Stimulated activated CD8-positive, alpha-beta memory T cell treated with anti-CD3 and anti-CD28 coated beads, Interleukin-7, amount 100 ng/mL, for 48 hours (primary cell): ENCODE measurements at regions not wholly inside any gene's neighbourhood (a gene's known extent, or its start where the extent isn't known, plus 50 kb on each side); places are given as distances from the start of the nearest gene placed in this dataset.
"Not testable (repeated sequence)": the region's sequence is repeated elsewhere in the genome, so short reads cannot be mapped to it uniquely, and the experiment has no call there.

Source experiments
- DNase-seq, 2 donors: peaks; one replicate each; pipeline ENCODE4 v3.0.0-alpha.2; 2020; ENCODE audit warnings: low read depth in 1 of 2; ENCODE audit errors: extremely low read depth in 1 of 2

- no peak for DNase-seq
Observed at GRCh38 chr2:147170932-147171331, 673.9 kb upstream of the ACVR2A start.

GRCh38 chr2:147165697-147166382 is 679.0 kb upstream of the ACVR2A start:
- DNase-seq = no peak

GRCh38 chr2:147164563-147164962 is 680.3 kb upstream of the ACVR2A start:
- no peak for DNase-seq

GRCh38 chr2:147161746-147162145 is 683.1 kb upstream of the ACVR2A start:
- DNase-seq = no peak

GRCh38 chr2:147156970-147157369 is 687.9 kb upstream of the ACVR2A start:
- no peak for DNase-seq

GRCh38 chr2:147150241-147150635 is 694.6 kb upstream of the ACVR2A start:
- no peak for DNase-seq

GRCh38 chr2:147149575-147150240 is 695.1 kb upstream of the ACVR2A start:
- no peak for DNase-seq

GRCh38 chr2:147147802-147148201 is 697.0 kb upstream of the ACVR2A start:
- DNase-seq = no peak

GRCh38 chr2:147141930-147142329 is 702.9 kb upstream of the ACVR2A start:
- DNase-seq = no peak

GRCh38 chr2:147139732-147140131 is 705.1 kb upstream of the ACVR2A start:
- DNase-seq = not testable (repeated sequence)

- no peak for DNase-seq
Observed at GRCh38 chr2:147137711-147138110, 707.1 kb upstream of the ACVR2A start.

GRCh38 chr2:147135376-147135775 is 709.5 kb upstream of the ACVR2A start:
- no peak for DNase-seq

GRCh38 chr2:147133286-147133908 is 711.4 kb upstream of the ACVR2A start:
- DNase-seq = no peak

GRCh38 chr2:147125145-147125544 is 719.7 kb upstream of the ACVR2A start:
- DNase-seq = no peak

- DNase-seq = no peak
Observed at GRCh38 chr2:147122944-147123343, 721.9 kb upstream of the ACVR2A start.

GRCh38 chr2:147110962-147111361 is 733.9 kb upstream of the ACVR2A start:
- no peak for DNase-seq

GRCh38 chr2:147110317-147110716 is 734.5 kb upstream of the ACVR2A start:
- DNase-seq = no peak

GRCh38 chr2:147109291-147109690 is 735.5 kb upstream of the ACVR2A start:
- DNase-seq = no peak

GRCh38 chr2:147108548-147108947 is 736.3 kb upstream of the ACVR2A start:
- no peak for DNase-seq

- no peak for DNase-seq
Observed at GRCh38 chr2:147101941-147102790, 742.7 kb upstream of the ACVR2A start.

GRCh38 chr2:147100406-147101035 is 744.3 kb upstream of the ACVR2A start:
- no peak for DNase-seq
